ENCODE measurements at regions not wholly inside any gene's neighbourhood (a gene's known extent, or its start where the extent isn't known, plus 50 kb on each side); places are given as distances from the start of the nearest gene placed in this dataset.
A peak's percentile ranks its signal among the peaks of the same experiment; 100 is the strongest.

DNA sequence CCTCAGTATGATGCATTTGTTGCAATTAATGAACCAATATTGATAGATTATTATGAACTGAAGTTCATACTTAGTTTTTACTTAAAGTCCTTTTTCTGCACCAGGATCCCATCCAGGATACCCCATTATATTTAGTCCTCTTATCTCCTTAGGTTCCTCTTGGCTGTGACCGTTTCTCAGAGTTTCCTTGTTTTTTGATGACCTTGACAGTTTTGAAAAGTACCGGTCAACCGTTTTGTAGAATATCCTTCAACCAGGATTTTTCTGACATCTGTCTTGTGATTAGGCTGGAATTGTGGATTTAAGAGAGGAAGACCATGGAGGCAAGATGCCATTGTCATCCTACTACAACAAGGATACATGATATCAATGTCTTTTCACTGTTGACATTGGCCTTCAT lies 98.0 kb upstream of the F13A1 start:
- no peak for DNase-seq
- Histone ChIP-seq H3K27ac (ENCODE audit: low read depth, low read length) (no peak overlapping the region), H3K79me2 (ENCODE audit: control insufficient read depth, insufficient read depth, low read length, poor library complexity) (no peaks in the 10 kb centered on the region), H4K91ac (ENCODE audit: low read depth, low read length) (no peak overlapping the region), H4K8ac (ENCODE audit: low read depth, low read length) (no peak overlapping the region), H3K23ac (ENCODE audit: low read length) (no peak overlapping the region), H3K27me3 (ENCODE audit: insufficient read depth, low read length) (no peaks in the 10 kb centered on the region), H3K9me3 (ENCODE audit: insufficient read depth, low read depth, low read length) (no peaks in the 10 kb centered on the region), H3K9ac (ENCODE audit: low read length) (no peak overlapping the region), H4K12ac (ENCODE audit: low read depth, low read length) (no peak overlapping the region), H2BK5ac (ENCODE audit: low read depth, low read length, poor library complexity) (no peak overlapping the region), H3K4me2 (ENCODE audit: low read length) (no peak overlapping the region), H2BK120ac (ENCODE audit: insufficient read depth, low read length, poor library complexity) (no peak overlapping the region), H3K18ac (ENCODE audit: low read length) (no peak overlapping the region), H2AFZ (ENCODE audit: insufficient read depth, low read length, poor library complexity) (no peak overlapping the region), H3K4me1 (ENCODE audit: control insufficient read depth in 1 of 2, insufficient read depth in 2 of 2, low read length in 2 of 2) (peaks cover 0 to 1% of the 10 kb centered on the region in 2 experiments), H3K14ac (ENCODE audit: low read length) (no peak overlapping the region), H3K4me3 (ENCODE audit: low read depth, low read length) (no peak overlapping the region), H2AK5ac (ENCODE audit: low read length) (no peak overlapping the region), H3K79me1 (ENCODE audit: low read length) (no peaks in the 10 kb centered on the region), H3K4ac (ENCODE audit: low read depth, low read length) (no peak overlapping the region), H3K36me3 (ENCODE audit: control insufficient read depth in 1 of 2, insufficient read depth in 2 of 2, low read length in 2 of 2) (no peaks in the 10 kb centered on the region), H2BK12ac (ENCODE audit: low read length) (no peak overlapping the region)
- no CpG with 5 or more reads among the region's 3 CpGs for WGBS (ENCODE audit: extremely low coverage, insufficient coverage, insufficient read length)

GRCh38 chr6:6420107-6420506 lies 99.6 kb upstream of the F13A1 start:
- Histone ChIP-seq H2AFZ (ENCODE audit: insufficient read depth, low read length, poor library complexity) (no peak overlapping the region), H4K12ac (ENCODE audit: low read depth, low read length) (no peak overlapping the region), H3K79me1 (ENCODE audit: low read length) (no peaks in the 10 kb centered on the region), H3K4me1 (ENCODE audit: control insufficient read depth in 1 of 2, insufficient read depth in 2 of 2, low read length in 2 of 2) (peaks cover 0 to 1% of the 10 kb centered on the region in 2 experiments), H3K9ac (ENCODE audit: low read length) (no peak overlapping the region), H4K8ac (ENCODE audit: low read depth, low read length) (no peak overlapping the region), H3K4me3 (ENCODE audit: low read depth, low read length) (no peak overlapping the region), H3K27me3 (ENCODE audit: insufficient read depth, low read length) (no peaks in the 10 kb centered on the region), H3K18ac (ENCODE audit: low read length) (no peak overlapping the region), H2BK12ac (ENCODE audit: low read length) (no peak overlapping the region), H2BK5ac (ENCODE audit: low read depth, low read length, poor library complexity) (no peak overlapping the region), H3K14ac (ENCODE audit: low read length) (no peak overlapping the region), H4K91ac (ENCODE audit: low read depth, low read length) (no peak overlapping the region), H3K79me2 (ENCODE audit: control insufficient read depth, insufficient read depth, low read length, poor library complexity) (no peaks in the 10 kb centered on the region), H3K9me3 (ENCODE audit: insufficient read depth, low read depth, low read length) (no peaks in the 10 kb centered on the region), H2AK5ac (ENCODE audit: low read length) (no peak overlapping the region), H3K23ac (ENCODE audit: low read length) (no peak overlapping the region), H3K36me3 (ENCODE audit: control insufficient read depth in 1 of 2, insufficient read depth in 2 of 2, low read length in 2 of 2) (no peaks in the 10 kb centered on the region), H2BK120ac (ENCODE audit: insufficient read depth, low read length, poor library complexity) (no peak overlapping the region), H3K27ac (ENCODE audit: low read depth, low read length) (no peak overlapping the region), H3K4me2 (ENCODE audit: low read length) (no peak overlapping the region), H3K4ac (ENCODE audit: low read depth, low read length) (no peak overlapping the region)
- no peak for DNase-seq
- WGBS (ENCODE audit: extremely low coverage, insufficient coverage, insufficient read length): no CpG with 5 or more reads among the region's 1 CpG

DNA sequence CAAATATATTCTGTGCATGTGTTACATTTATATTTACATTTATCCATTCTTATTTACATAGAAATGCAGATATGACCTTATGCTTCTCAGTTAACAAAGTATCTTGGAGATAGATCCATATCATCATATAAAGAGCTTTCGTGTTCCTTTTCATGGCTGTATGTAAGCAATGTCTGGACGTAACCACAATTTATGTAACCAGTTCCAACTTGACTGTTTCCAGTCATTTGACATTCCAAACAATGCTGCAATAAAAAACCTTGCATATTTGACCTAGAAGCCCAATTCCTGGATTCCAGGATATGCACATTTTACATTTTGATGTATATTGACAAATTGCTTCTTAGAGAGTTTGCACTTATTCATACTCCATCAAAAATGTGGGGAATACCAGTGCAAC lies 113.7 kb upstream of the F13A1 start:
- no peak overlapping the region for H2AK5ac ChIP-seq (ENCODE audit: low read length)
- no peak overlapping the region for H3K4ac ChIP-seq (ENCODE audit: low read depth, low read length)
- H3K79me2 ChIP-seq (ENCODE audit: control insufficient read depth, insufficient read depth, low read length, poor library complexity): no peaks in the 10 kb centered on the region
- H3K9me3 ChIP-seq (ENCODE audit: insufficient read depth, low read depth, low read length): no peaks in the 10 kb centered on the region
- H3K79me1 ChIP-seq (ENCODE audit: low read length): no peaks in the 10 kb centered on the region
- H3K23ac ChIP-seq (ENCODE audit: low read length): no peak overlapping the region
- no CpG with 5 or more reads among the region's 2 CpGs for WGBS (ENCODE audit: extremely low coverage, insufficient coverage, insufficient read length)
- no peak overlapping the region for H4K8ac ChIP-seq (ENCODE audit: low read depth, low read length)
- peak; percentile 49 to 97 for DNase-seq
- no peak overlapping the region for H2BK5ac ChIP-seq (ENCODE audit: low read depth, low read length, poor library complexity)
- H3K4me3 ChIP-seq (ENCODE audit: low read depth, low read length): no peak overlapping the region
- no peak overlapping the region for H4K12ac ChIP-seq (ENCODE audit: low read depth, low read length)
- no peak overlapping the region for H2BK12ac ChIP-seq (ENCODE audit: low read length)
- no peak overlapping the region for H3K27ac ChIP-seq (ENCODE audit: low read depth, low read length)
- no peaks in the 10 kb centered on the region for H3K36me3 ChIP-seq (ENCODE audit: control insufficient read depth in 1 of 2, insufficient read depth in 2 of 2, low read length in 2 of 2)
- no peak overlapping the region for H2AFZ ChIP-seq (ENCODE audit: insufficient read depth, low read length, poor library complexity)
- H3K27me3 ChIP-seq (ENCODE audit: insufficient read depth, low read length): no peaks in the 10 kb centered on the region
- no peak overlapping the region for H3K14ac ChIP-seq (ENCODE audit: low read length)
- H3K4me2 ChIP-seq (ENCODE audit: low read length): no peak overlapping the region
- no peak overlapping the region for H2BK120ac ChIP-seq (ENCODE audit: insufficient read depth, low read length, poor library complexity)
- no peak overlapping the region for H3K9ac ChIP-seq (ENCODE audit: low read length)
- no peaks in the 10 kb centered on the region for H3K4me1 ChIP-seq (ENCODE audit: control insufficient read depth in 1 of 2, insufficient read depth in 2 of 2, low read length in 2 of 2)
- no peak overlapping the region for H3K18ac ChIP-seq (ENCODE audit: low read length)
- no peak overlapping the region for H4K91ac ChIP-seq (ENCODE audit: low read depth, low read length)

DNA sequence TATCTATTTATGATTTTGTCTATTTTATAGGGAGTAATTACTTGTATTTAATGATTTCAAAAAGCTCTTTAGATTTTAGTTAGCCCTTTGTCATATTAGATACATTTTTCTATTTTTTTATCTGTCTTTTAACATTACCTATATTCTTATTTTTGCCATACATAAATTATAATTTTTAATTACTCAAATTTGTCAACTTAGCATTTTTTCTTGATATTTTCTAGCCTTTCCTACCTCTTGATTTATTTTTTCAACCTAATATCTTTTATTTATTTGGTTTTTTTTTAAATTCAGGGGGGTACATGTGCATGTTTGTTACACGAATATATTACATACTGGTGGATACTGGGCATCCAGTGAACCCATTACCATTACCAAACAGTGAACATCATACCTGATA lies 114.3 kb upstream of the F13A1 start:
- no peaks in the 10 kb centered on the region for H3K4me1 ChIP-seq (ENCODE audit: control insufficient read depth in 1 of 2, insufficient read depth in 2 of 2, low read length in 2 of 2)
- H3K27me3 ChIP-seq (ENCODE audit: insufficient read depth, low read length): no peaks in the 10 kb centered on the region
- no peak overlapping the region for H3K4ac ChIP-seq (ENCODE audit: low read depth, low read length)
- no peak for DNase-seq
- no peak overlapping the region for H4K8ac ChIP-seq (ENCODE audit: low read depth, low read length)
- no peak overlapping the region for H2BK12ac ChIP-seq (ENCODE audit: low read length)
- no peak overlapping the region for H3K27ac ChIP-seq (ENCODE audit: low read depth, low read length)
- no peak overlapping the region for H3K14ac ChIP-seq (ENCODE audit: low read length)
- no peaks in the 10 kb centered on the region for H3K9me3 ChIP-seq (ENCODE audit: insufficient read depth, low read depth, low read length)
- no peak overlapping the region for H3K9ac ChIP-seq (ENCODE audit: low read length)
- H2AFZ ChIP-seq (ENCODE audit: insufficient read depth, low read length, poor library complexity): no peak overlapping the region
- H3K23ac ChIP-seq (ENCODE audit: low read length): no peak overlapping the region
- H3K79me1 ChIP-seq (ENCODE audit: low read length): no peaks in the 10 kb centered on the region
- H2AK5ac ChIP-seq (ENCODE audit: low read length): no peak overlapping the region
- no peaks in the 10 kb centered on the region for H3K79me2 ChIP-seq (ENCODE audit: control insufficient read depth, insufficient read depth, low read length, poor library complexity)
- no peak overlapping the region for H3K4me3 ChIP-seq (ENCODE audit: low read depth, low read length)
- H4K12ac ChIP-seq (ENCODE audit: low read depth, low read length): no peak overlapping the region
- no peak overlapping the region for H3K18ac ChIP-seq (ENCODE audit: low read length)
- no peak overlapping the region for H2BK5ac ChIP-seq (ENCODE audit: low read depth, low read length, poor library complexity)
- H2BK120ac ChIP-seq (ENCODE audit: insufficient read depth, low read length, poor library complexity): no peak overlapping the region
- no peaks in the 10 kb centered on the region for H3K36me3 ChIP-seq (ENCODE audit: control insufficient read depth in 1 of 2, insufficient read depth in 2 of 2, low read length in 2 of 2)
- no peak overlapping the region for H3K4me2 ChIP-seq (ENCODE audit: low read length)
- no peak overlapping the region for H4K91ac ChIP-seq (ENCODE audit: low read depth, low read length)
- WGBS (ENCODE audit: extremely low coverage, insufficient coverage, insufficient read length): no CpG with 5 or more reads among the region's 1 CpG

Measured in trophoblast cell (in vitro differentiated cells and primary cell).